Cardiac septum (tissue), 1 donor: ENCODE measurements at regions not wholly inside any gene's neighbourhood (a gene's known extent, or its start where the extent isn't known, plus 50 kb on each side); places are given as distances from the start of the nearest gene placed in this dataset.
A peak's percentile ranks its signal among the peaks of the same experiment; 100 is the strongest.
"Not testable (repeated sequence)": the region's sequence is repeated elsewhere in the genome, so short reads cannot be mapped to it uniquely, and the experiment has no call there.

Experiments
- DNase-seq: peaks from one replicate; pipeline ENCODE4 v3.0.0-alpha.2; 2020; ENCODE audit warnings: low spot score
- intact Hi-C: fragments of 100-400 bp; cut with DNase I; formaldehyde crosslinking; loops from one replicate; pipeline ENCODE4 v1.14.0; 2022
- donor health status: DM: no; HTN: no; CAD: no.

GRCh38 chr17:21780919-21781665, 88.8 kb downstream of the KCNJ18 start:
- intact Hi-C loops, DNase-seq: not testable (repeated sequence)

GRCh38 chr17:21781666-21782024, 89.3 kb downstream of the KCNJ18 start:
- peak; percentile 62 for DNase-seq
- intact Hi-C loops: not testable (repeated sequence)

- DNase-seq, intact Hi-C loops: not testable (repeated sequence)
These were observed 89.8 kb downstream of the KCNJ18 start for GRCh38 chr17:21782107-21782506.

GRCh38 chr17:21782604-21783003, 90.3 kb downstream of the KCNJ18 start:
- intact Hi-C loops, DNase-seq: not testable (repeated sequence)

- intact Hi-C loops, DNase-seq: not testable (repeated sequence)
These were observed 90.7 kb downstream of the KCNJ18 start for GRCh38 chr17:21783017-21783416.

GRCh38 chr17:21814272-21814671, 121.9 kb downstream of the KCNJ18 start:
- DNase-seq, intact Hi-C loops: not testable (repeated sequence)

GRCh38 chr17:21814776-21815175, 122.5 kb downstream of the KCNJ18 start:
- intact Hi-C loops: no loop called here
- DNase-seq: no peak

- no peak for DNase-seq
- intact Hi-C loops: no loop called here
These were observed 123.2 kb downstream of the KCNJ18 start for GRCh38 chr17:21815352-21816063.

- intact Hi-C loops: no loop called here
- no peak for DNase-seq
These were observed 124.6 kb downstream of the KCNJ18 start for GRCh38 chr17:21816592-21817567.

GRCh38 chr17:21817791-21818364, 125.6 kb downstream of the KCNJ18 start:
- no peak for DNase-seq
- intact Hi-C loops: no loop called here

- intact Hi-C loops: no loop called here
- DNase-seq: no peak
These were observed 130.8 kb downstream of the KCNJ18 start for GRCh38 chr17:21823090-21823489.

GRCh38 chr17:21823643-21824042, 131.3 kb downstream of the KCNJ18 start:
- intact Hi-C loops: no loop called here
- no peak for DNase-seq

GRCh38 chr17:21841839-21842238, 149.5 kb downstream of the KCNJ18 start:
- intact Hi-C loops: no loop called here
- DNase-seq: no peak

- intact Hi-C loops: no loop called here
- no peak for DNase-seq
These were observed 150.3 kb downstream of the KCNJ18 start for GRCh38 chr17:21842332-21843317.

- DNase-seq: no peak
- intact Hi-C loops: no loop called here
These were observed 151.1 kb downstream of the KCNJ18 start for GRCh38 chr17:21843318-21843865.

GRCh38 chr17:21843951-21844590, 151.7 kb downstream of the KCNJ18 start:
- intact Hi-C loops: no loop called here
- no peak for DNase-seq

GRCh38 chr17:21848510-21848909, 156.2 kb downstream of the KCNJ18 start:
- DNase-seq, intact Hi-C loops: not testable (repeated sequence)

- intact Hi-C loops, DNase-seq: not testable (repeated sequence)
These were observed 156.7 kb downstream of the KCNJ18 start for GRCh38 chr17:21849030-21849429.
